Uterus (tissue), 3 donors: ENCODE measurements at regions not wholly inside any gene's neighbourhood (a gene's known extent, or its start where the extent isn't known, plus 50 kb on each side); places are given as distances from the start of the nearest gene placed in this dataset.

Experiments
- DNase-seq, 2 donors: peaks; one replicate each; pipeline ENCODE4 v3.0.0-alpha.2; 2019 to 2020
- H3K27ac ChIP-seq, 2 donors: fragments of 200-600 bp; sonication (generic); 1 replicate in 1 of 2; 2 replicates in 1 of 2; pipeline ENCODE4 v1.5.1; 2016 to 2018
- H3K27me3 ChIP-seq, 2 donors: fragments of 200-600 bp; sonication (generic); one replicate each; pipeline ENCODE4 v1.5.1; 2018 to 2019; ENCODE audit warnings: control low read depth in 1 of 2
- H3K36me3 ChIP-seq, 2 donors: fragments of 200-600 bp; sonication (generic); one replicate each; pipeline ENCODE4 v1.5.1; 2019; ENCODE audit warnings: control low read depth in 1 of 2
- H3K4me1 ChIP-seq, 2 donors: fragments of 200-600 bp; sonication (generic); one replicate each; pipeline ENCODE4 v1.5.1; 2018 to 2019; ENCODE audit warnings: control low read depth in 1 of 2
- H3K4me3 ChIP-seq, 2 donors: fragments of 200-600 bp; sonication (generic); 1 replicate in 1 of 2; 2 replicates in 1 of 2; pipeline ENCODE4 v1.5.1; 2018 to 2019; ENCODE audit warnings: mild to moderate bottlenecking in 1 of 2
- H3K9me3 ChIP-seq, 2 donors: fragments of 200-600 bp; sonication (generic); one replicate each; pipeline ENCODE4 v1.5.1; 2019; ENCODE audit warnings: control low read depth in 1 of 2
- POLR2A ChIP-seq, 2 donors: fragments of 450-650 bp; IDR thresholded peaks; one replicate each; pipeline ENCODE4 v1.6.1; 2016; ENCODE audit warnings: antibody characterized with exemption in 2 of 2, mild to moderate bottlenecking in 1 of 2, moderate library complexity in 1 of 2
- intact Hi-C: fragments of 100-400 bp; cut with DNase I; formaldehyde crosslinking; loops from one replicate; pipeline ENCODE4 v1.15.1; 2023; ENCODE audit warnings: low total_unique reads
- TF ChIP-seq, protein P1 (sequence below), 4 experiments: fragments of 200-600 bp in 2 of 4; fragments of 450-650 bp in 2 of 4; sonication (generic) in 2 of 4; IDR thresholded peaks; one replicate each; pipeline ENCODE4 v1.5.1; 2016 to 2019; ENCODE audit warnings: antibody characterized with exemption in 4 of 4, mild to moderate bottlenecking in 2 of 4, moderate library complexity in 1 of 4
- donor health status: DM: yes; HTN: yes; CAD: no.

- H3K4me3 ChIP-seq = no peak overlapping the region
- no peak overlapping the region for H3K27ac ChIP-seq
- H3K9me3 ChIP-seq = no peaks in the 10 kb centered on the region
- H3K4me1 ChIP-seq = no peaks in the 10 kb centered on the region
- H3K27me3 ChIP-seq = peaks cover 0 to 7% of the 10 kb centered on the region in 2 donors
- TF ChIP-seq, protein P1, sequence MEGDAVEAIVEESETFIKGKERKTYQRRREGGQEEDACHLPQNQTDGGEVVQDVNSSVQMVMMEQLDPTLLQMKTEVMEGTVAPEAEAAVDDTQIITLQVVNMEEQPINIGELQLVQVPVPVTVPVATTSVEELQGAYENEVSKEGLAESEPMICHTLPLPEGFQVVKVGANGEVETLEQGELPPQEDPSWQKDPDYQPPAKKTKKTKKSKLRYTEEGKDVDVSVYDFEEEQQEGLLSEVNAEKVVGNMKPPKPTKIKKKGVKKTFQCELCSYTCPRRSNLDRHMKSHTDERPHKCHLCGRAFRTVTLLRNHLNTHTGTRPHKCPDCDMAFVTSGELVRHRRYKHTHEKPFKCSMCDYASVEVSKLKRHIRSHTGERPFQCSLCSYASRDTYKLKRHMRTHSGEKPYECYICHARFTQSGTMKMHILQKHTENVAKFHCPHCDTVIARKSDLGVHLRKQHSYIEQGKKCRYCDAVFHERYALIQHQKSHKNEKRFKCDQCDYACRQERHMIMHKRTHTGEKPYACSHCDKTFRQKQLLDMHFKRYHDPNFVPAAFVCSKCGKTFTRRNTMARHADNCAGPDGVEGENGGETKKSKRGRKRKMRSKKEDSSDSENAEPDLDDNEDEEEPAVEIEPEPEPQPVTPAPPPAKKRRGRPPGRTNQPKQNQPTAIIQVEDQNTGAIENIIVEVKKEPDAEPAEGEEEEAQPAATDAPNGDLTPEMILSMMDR (IDR thresholded peaks at IDR 0.05) = no peak
- no peak for TF ChIP-seq POLR2A (IDR thresholded peaks at IDR 0.05)
- H3K36me3 ChIP-seq = no peaks in the 10 kb centered on the region
- no peak for DNase-seq
- intact Hi-C loops = no loop called here
Observed at GRCh38 chr9:95750725-95751519, 124.6 kb upstream of the ERCC6L2 start.

- intact Hi-C loops = no loop called here
- H3K27me3 ChIP-seq = peaks cover 0 to 7% of the 10 kb centered on the region in 2 donors
- TF ChIP-seq POLR2A (IDR thresholded peaks at IDR 0.05) = no peak
- TF ChIP-seq, protein P1 (IDR thresholded peaks at IDR 0.05) = no peak
- no peaks in the 10 kb centered on the region for H3K4me1 ChIP-seq
- DNase-seq = no peak
- no peaks in the 10 kb centered on the region for H3K9me3 ChIP-seq
- H3K27ac ChIP-seq = no peak overlapping the region
- H3K4me3 ChIP-seq = no peak overlapping the region
- no peaks in the 10 kb centered on the region for H3K36me3 ChIP-seq
Observed at GRCh38 chr9:95749493-95749892, 126.0 kb upstream of the ERCC6L2 start.

GRCh38 chr9:95746408-95747180, 128.9 kb upstream of the ERCC6L2 start:
- Histone ChIP-seq H3K36me3 (no peaks in the 10 kb centered on the region), H3K9me3 (no peaks in the 10 kb centered on the region), H3K27me3 (no peaks in the 10 kb centered on the region), H3K27ac (no peak overlapping the region), H3K4me1 (no peaks in the 10 kb centered on the region), H3K4me3 (no peak overlapping the region)
- no peak for DNase-seq
- TF ChIP-seq, protein P1 (IDR thresholded peaks at IDR 0.05) = no peak
- TF ChIP-seq POLR2A (IDR thresholded peaks at IDR 0.05) = no peak
- intact Hi-C loops = no loop called here

DNA sequence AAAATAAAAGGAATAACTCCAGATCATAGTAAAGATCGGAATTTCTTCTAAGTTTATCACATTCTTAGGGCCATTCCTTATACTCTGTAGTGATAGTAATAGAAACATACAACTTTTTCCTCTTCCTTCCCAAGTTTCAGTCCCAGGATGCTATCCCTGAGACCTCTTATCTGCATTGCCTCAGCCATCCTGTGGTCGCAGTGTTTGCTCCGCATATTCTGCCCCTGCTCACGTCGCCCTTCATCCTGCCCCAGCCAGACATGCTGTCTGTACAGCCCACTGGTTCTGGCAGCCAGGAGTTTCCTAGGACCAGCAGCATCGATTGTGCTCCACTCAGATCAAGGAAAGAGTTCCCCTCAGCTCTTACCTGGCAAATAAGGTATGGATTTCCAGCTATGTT, 132.7 kb upstream of the ERCC6L2 start:
- no peaks in the 10 kb centered on the region for H3K9me3 ChIP-seq
- H3K36me3 ChIP-seq = no peaks in the 10 kb centered on the region
- H3K27me3 ChIP-seq = no peaks in the 10 kb centered on the region
- intact Hi-C loops = no loop called here
- no peak overlapping the region for H3K27ac ChIP-seq
- H3K4me1 ChIP-seq = no peaks in the 10 kb centered on the region
- no peak for DNase-seq
- no peak overlapping the region for H3K4me3 ChIP-seq
- TF ChIP-seq POLR2A (IDR thresholded peaks at IDR 0.05) = no peak
- TF ChIP-seq, protein P1 (IDR thresholded peaks at IDR 0.05) = no peak

GRCh38 chr9:95741631-95742030, 133.9 kb upstream of the ERCC6L2 start:
- H3K36me3 ChIP-seq = no peaks in the 10 kb centered on the region
- H3K27ac ChIP-seq = no peak overlapping the region
- no peak for DNase-seq
- H3K4me1 ChIP-seq = no peaks in the 10 kb centered on the region
- H3K27me3 ChIP-seq = no peaks in the 10 kb centered on the region
- H3K9me3 ChIP-seq = no peaks in the 10 kb centered on the region
- H3K4me3 ChIP-seq = no peak overlapping the region
- intact Hi-C loops = no loop called here
- no peak for TF ChIP-seq POLR2A (IDR thresholded peaks at IDR 0.05)
- TF ChIP-seq, protein P1 (IDR thresholded peaks at IDR 0.05) = no peak
